ENCODE measurements at regions not wholly inside any gene's neighbourhood (a gene's known extent, or its start where the extent isn't known, plus 50 kb on each side); places are given as distances from the start of the nearest gene placed in this dataset.

- H3K27ac Mint-ChIP-seq (ENCODE audit: unreplicated experiment): no peak overlapping the region
- no peak for TF ChIP-seq CTCF (IDR thresholded peaks at IDR 0.05)
- no peak for DNase-seq (ENCODE audit: extremely low spot score, unreplicated experiment)
- H3K4me1 Mint-ChIP-seq (ENCODE audit: unreplicated experiment): peaks cover 3% of the 10 kb centered on the region
- no peaks in the 10 kb centered on the region for H3K9me3 Mint-ChIP-seq (ENCODE audit: unreplicated experiment)
- peaks cover 16% of the 10 kb centered on the region for H3K27me3 Mint-ChIP-seq (ENCODE audit: unreplicated experiment)
- H3K4me3 Mint-ChIP-seq (ENCODE audit: unreplicated experiment): no peak overlapping the region
- H3K36me3 Mint-ChIP-seq (ENCODE audit: unreplicated experiment): no peaks in the 10 kb centered on the region
These were observed 117.0 kb upstream of the GALNT2 start for GRCh38 chr1:229950020-229950419.

GRCh38 chr1:229950908-229951307, 116.1 kb upstream of the GALNT2 start:
- Mint-ChIP-seq H3K27me3 (ENCODE audit: unreplicated experiment) (peaks cover 23% of the 10 kb centered on the region), H3K4me3 (ENCODE audit: unreplicated experiment) (no peak overlapping the region), H3K36me3 (ENCODE audit: unreplicated experiment) (no peaks in the 10 kb centered on the region), H3K4me1 (ENCODE audit: unreplicated experiment) (peaks cover 3% of the 10 kb centered on the region), H3K27ac (ENCODE audit: unreplicated experiment) (no peak overlapping the region), H3K9me3 (ENCODE audit: unreplicated experiment) (no peaks in the 10 kb centered on the region)
- no peak for TF ChIP-seq CTCF (IDR thresholded peaks at IDR 0.05)
- no peak for DNase-seq (ENCODE audit: extremely low spot score, unreplicated experiment)

GRCh38 chr1:229951856-229952534, 115.0 kb upstream of the GALNT2 start:
- H3K27ac Mint-ChIP-seq (ENCODE audit: unreplicated experiment): no peak overlapping the region
- peaks cover 34% of the 10 kb centered on the region for H3K27me3 Mint-ChIP-seq (ENCODE audit: unreplicated experiment)
- H3K4me3 Mint-ChIP-seq (ENCODE audit: unreplicated experiment): no peak overlapping the region
- peaks cover 3% of the 10 kb centered on the region for H3K4me1 Mint-ChIP-seq (ENCODE audit: unreplicated experiment)
- no peak for TF ChIP-seq CTCF (IDR thresholded peaks at IDR 0.05)
- H3K9me3 Mint-ChIP-seq (ENCODE audit: unreplicated experiment): no peaks in the 10 kb centered on the region
- H3K36me3 Mint-ChIP-seq (ENCODE audit: unreplicated experiment): no peaks in the 10 kb centered on the region
- DNase-seq (ENCODE audit: extremely low spot score, unreplicated experiment): no peak

GRCh38 chr1:229952670-229953520, 114.1 kb upstream of the GALNT2 start:
- no peak for TF ChIP-seq CTCF (IDR thresholded peaks at IDR 0.05)
- DNase-seq (ENCODE audit: extremely low spot score, unreplicated experiment): no peak
- no peaks in the 10 kb centered on the region for H3K36me3 Mint-ChIP-seq (ENCODE audit: unreplicated experiment)
- no peak overlapping the region for H3K27ac Mint-ChIP-seq (ENCODE audit: unreplicated experiment)
- H3K4me3 Mint-ChIP-seq (ENCODE audit: unreplicated experiment): no peak overlapping the region
- peaks cover 7% of the 10 kb centered on the region for H3K9me3 Mint-ChIP-seq (ENCODE audit: unreplicated experiment)
- H3K4me1 Mint-ChIP-seq (ENCODE audit: unreplicated experiment): peaks cover 2% of the 10 kb centered on the region
- peaks cover 42% of the 10 kb centered on the region for H3K27me3 Mint-ChIP-seq (ENCODE audit: unreplicated experiment)

GRCh38 chr1:229953736-229954326, 113.2 kb upstream of the GALNT2 start:
- Mint-ChIP-seq H3K4me3 (ENCODE audit: unreplicated experiment) (no peak overlapping the region), H3K27ac (ENCODE audit: unreplicated experiment) (no peak overlapping the region), H3K4me1 (ENCODE audit: unreplicated experiment) (no peaks in the 10 kb centered on the region), H3K27me3 (ENCODE audit: unreplicated experiment) (peaks cover 44% of the 10 kb centered on the region), H3K9me3 (ENCODE audit: unreplicated experiment) (peaks cover 7% of the 10 kb centered on the region), H3K36me3 (ENCODE audit: unreplicated experiment) (no peaks in the 10 kb centered on the region)
- no peak for DNase-seq (ENCODE audit: extremely low spot score, unreplicated experiment)
- TF ChIP-seq CTCF (IDR thresholded peaks at IDR 0.05): no peak
